Kidney epithelial cell (primary cell): ENCODE measurements at regions not wholly inside any gene's neighbourhood (a gene's known extent, or its start where the extent isn't known, plus 50 kb on each side); places are given as distances from the start of the nearest gene placed in this dataset.

Experiments
- DNase-seq: peaks from one replicate; pipeline ENCODE4 v3.0.0-alpha.2; 2010; ENCODE audit warnings: low read depth
- H3K27me3 ChIP-seq: 2 replicates; pipeline ENCODE4 v1.6.0; 2011; ENCODE audit warnings: low read length; ENCODE audit not compliant: control insufficient read depth, insufficient read depth
- H3K36me3 ChIP-seq: 2 replicates; pipeline ENCODE4 v1.5.1; 2011; ENCODE audit warnings: low read length; ENCODE audit not compliant: control insufficient read depth, insufficient read depth
- H3K4me3 ChIP-seq: 2 replicates; pipeline ENCODE4 v1.5.1; 2011; ENCODE audit warnings: low read depth, mild to moderate bottlenecking, control low read depth, low read length
- TF ChIP-seq, protein P1 (sequence below): IDR thresholded peaks from 2 replicates; pipeline ENCODE4 v1.5.1; 2011; ENCODE audit warnings: mild to moderate bottlenecking, moderate library complexity, low read length, control low read depth, inconsistent platforms; ENCODE audit not compliant: insufficient read depth, poor library complexity, severe bottlenecking

DNA sequence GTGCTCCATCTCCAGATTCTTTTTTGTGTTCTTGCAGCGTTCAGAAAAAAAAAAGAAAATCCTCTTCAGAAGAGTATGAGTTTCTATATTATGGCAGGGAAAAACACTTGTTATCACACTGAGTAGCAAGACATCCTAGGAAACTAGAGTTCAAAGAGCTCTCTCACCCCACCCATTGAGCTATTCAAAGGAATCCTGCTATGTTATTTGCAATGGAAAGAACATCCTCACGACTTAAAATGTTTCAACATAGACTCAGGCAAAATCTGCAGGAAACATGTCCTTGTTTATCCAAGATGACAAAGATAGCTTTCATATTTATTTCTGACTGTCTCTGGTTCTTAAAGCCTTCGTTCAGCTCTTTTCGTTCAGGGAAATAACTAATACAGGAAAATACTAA, 331.6 kb upstream of the ANO5 start:
- H3K27me3 ChIP-seq: no peaks in the 10 kb centered on the region
- no peaks in the 10 kb centered on the region for H3K36me3 ChIP-seq
- TF ChIP-seq, protein P1, sequence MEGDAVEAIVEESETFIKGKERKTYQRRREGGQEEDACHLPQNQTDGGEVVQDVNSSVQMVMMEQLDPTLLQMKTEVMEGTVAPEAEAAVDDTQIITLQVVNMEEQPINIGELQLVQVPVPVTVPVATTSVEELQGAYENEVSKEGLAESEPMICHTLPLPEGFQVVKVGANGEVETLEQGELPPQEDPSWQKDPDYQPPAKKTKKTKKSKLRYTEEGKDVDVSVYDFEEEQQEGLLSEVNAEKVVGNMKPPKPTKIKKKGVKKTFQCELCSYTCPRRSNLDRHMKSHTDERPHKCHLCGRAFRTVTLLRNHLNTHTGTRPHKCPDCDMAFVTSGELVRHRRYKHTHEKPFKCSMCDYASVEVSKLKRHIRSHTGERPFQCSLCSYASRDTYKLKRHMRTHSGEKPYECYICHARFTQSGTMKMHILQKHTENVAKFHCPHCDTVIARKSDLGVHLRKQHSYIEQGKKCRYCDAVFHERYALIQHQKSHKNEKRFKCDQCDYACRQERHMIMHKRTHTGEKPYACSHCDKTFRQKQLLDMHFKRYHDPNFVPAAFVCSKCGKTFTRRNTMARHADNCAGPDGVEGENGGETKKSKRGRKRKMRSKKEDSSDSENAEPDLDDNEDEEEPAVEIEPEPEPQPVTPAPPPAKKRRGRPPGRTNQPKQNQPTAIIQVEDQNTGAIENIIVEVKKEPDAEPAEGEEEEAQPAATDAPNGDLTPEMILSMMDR: no peak
- H3K4me3 ChIP-seq: no peak overlapping the region
- DNase-seq: no peak

DNA sequence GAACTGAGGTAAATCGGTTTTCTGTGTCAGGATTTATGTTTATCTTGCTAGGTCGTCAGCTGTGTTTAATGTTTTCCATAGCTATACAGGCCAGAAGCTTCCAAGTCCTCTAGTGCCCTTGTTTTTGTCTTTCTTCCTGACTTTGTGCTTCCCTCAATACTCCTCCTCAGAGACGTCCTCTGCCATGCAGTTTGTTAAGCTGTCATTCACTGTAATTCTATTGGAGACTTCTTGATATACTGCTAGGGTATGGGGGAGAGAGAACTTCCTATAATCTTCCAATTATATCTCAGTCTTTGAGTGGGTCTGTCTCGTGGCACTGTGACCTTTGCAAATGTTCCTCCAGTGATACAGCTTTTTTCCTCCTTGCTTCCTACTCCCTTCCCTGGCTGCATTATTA, 327.3 kb upstream of the ANO5 start:
- H3K4me3 ChIP-seq: no peak overlapping the region
- no peak for DNase-seq
- H3K36me3 ChIP-seq: no peaks in the 10 kb centered on the region
- no peaks in the 10 kb centered on the region for H3K27me3 ChIP-seq
- TF ChIP-seq, protein P1: no peak

DNA sequence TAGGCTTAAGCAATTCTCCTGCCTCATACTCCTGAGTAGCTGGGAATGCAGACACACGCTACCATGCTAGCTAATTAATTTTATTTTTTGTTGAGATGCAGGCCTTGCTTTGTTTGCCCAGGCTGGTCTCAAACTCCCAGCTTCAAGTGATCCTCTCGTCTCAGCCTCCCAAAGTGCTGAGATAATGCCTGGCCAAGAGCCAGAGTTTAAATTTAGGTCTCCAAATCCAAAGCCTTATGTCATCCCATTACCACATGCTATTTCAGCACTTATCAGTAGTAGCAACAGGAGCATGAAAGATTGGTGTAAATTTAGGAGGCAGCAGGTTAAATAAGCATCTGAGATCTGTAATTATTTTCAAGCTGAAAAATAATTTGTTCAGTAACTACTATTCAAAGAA, 326.1 kb upstream of the ANO5 start:
- DNase-seq: no peak
- TF ChIP-seq, protein P1: no peak
- Histone ChIP-seq H3K36me3 (no peaks in the 10 kb centered on the region), H3K4me3 (no peak overlapping the region), H3K27me3 (no peaks in the 10 kb centered on the region)

DNA sequence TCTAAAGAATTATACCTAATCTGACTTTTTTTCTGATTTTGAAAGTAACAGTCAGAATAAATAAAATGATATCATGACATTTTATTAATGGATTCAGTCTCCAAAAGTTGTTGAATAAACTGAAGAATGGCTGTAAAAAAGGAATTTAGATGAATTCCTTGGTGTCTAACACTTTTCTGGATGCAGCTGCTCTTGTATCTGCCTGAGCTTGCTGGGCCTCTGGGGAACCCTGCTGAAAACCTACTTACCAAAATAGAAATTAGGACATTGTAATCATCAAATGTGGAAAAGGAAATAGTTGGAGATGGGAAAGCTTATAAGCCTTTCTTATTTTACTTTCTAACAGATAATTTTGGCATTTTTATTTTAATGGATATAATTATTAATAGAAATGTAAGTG, 315.7 kb upstream of the ANO5 start:
- Histone ChIP-seq H3K36me3 (no peaks in the 10 kb centered on the region), H3K27me3 (no peaks in the 10 kb centered on the region), H3K4me3 (no peak overlapping the region)
- no peak for DNase-seq
- TF ChIP-seq, protein P1: no peak

DNA sequence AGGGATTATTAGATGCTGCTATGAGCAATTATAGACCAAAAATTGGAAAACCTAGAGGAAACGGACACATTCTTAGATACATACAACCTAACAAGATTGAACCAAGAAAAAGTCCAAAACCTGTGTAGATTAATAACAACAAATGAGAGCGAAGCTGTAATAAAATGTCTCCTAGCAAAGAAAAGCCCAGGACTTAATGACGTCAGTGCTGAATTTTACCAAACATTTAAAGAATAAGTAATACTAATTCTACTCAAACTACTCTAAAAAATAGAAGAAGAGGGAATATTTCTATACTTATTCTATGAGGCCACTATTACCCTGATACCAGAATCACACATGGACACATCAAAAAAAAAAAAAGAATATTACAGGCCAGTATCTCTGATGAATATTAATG, 309.5 kb upstream of the ANO5 start:
- Histone ChIP-seq H3K27me3 (no peaks in the 10 kb centered on the region), H3K4me3 (no peak overlapping the region), H3K36me3 (no peaks in the 10 kb centered on the region)
- TF ChIP-seq, protein P1: no peak
- DNase-seq: no peak

DNA sequence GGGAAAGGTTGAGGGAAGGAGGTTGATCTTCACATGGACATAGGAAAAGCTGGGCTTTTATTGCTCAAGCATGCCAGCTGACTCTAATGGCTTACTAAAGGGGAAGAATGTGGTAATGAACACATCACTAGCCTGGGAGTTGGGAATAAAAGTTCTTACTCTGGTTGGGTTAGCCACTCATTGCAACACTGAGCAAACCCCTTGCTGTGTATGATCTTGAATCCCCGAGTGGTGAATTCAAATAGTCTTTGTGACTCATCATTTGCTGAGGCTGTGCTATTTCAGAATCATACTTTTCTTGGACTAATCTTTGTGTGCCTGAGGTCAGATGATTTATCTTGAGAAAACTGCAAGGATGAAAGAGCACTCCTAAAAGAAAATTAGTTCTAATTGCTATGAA, 304.1 kb upstream of the ANO5 start:
- DNase-seq: peak; percentile 2
- H3K27me3 ChIP-seq: no peaks in the 10 kb centered on the region
- TF ChIP-seq, protein P1: no peak
- no peaks in the 10 kb centered on the region for H3K36me3 ChIP-seq
- no peak overlapping the region for H3K4me3 ChIP-seq
